NCI-H1694 (cell line): ENCODE measurements at regions not wholly inside any gene's neighbourhood (a gene's known extent, or its start where the extent isn't known, plus 50 kb on each side); places are given as distances from the start of the nearest gene placed in this dataset.
"Not testable (repeated sequence)": the region's sequence is repeated elsewhere in the genome, so short reads cannot be mapped to it uniquely, and the experiment has no call there.

Experiments
- DNase-seq: peaks from one replicate; lab custom pipeline; 2025; lab: John Stamatoyannopoulos, UW

DNA sequence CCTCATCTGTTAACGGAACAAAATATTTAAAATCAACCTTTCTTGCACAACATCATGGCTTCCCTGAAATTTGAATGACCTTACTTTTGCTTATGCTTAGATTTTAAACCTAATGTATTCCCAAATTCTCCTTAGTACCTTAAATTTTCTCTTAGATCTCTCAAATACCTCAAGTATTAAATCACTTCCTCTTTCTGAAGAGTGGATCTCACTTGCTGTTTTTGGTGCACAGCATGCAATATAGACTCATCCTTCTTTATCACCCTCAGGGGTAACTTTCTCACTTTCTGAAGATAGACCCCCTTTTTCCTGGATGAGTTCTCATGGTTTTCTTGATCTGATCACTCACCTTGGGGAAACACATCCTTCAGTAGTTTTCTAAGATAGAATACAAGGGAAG lies 871.7 kb downstream of the DACH1 start:
- DNase-seq, result no peak

DNA sequence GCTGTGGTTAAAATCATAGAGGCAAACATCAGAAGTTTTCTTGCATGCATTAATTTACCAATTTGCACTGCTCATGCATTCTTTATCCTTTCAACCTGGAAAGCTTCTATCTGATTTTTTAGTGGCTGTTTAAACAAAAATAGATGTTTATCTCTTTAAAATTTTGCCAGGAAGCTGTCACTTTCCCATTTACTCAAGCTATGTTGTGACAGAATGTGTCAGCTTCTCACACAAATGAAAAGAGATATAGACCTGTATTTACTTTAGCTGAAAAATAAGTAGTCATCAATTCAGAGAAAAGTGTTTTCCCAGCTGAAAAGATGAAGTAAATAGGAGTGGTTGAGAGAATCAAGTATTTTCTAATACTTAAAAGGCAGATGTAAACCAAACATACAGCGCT lies 872.8 kb downstream of the DACH1 start:
- DNase-seq, result no peak

DNA sequence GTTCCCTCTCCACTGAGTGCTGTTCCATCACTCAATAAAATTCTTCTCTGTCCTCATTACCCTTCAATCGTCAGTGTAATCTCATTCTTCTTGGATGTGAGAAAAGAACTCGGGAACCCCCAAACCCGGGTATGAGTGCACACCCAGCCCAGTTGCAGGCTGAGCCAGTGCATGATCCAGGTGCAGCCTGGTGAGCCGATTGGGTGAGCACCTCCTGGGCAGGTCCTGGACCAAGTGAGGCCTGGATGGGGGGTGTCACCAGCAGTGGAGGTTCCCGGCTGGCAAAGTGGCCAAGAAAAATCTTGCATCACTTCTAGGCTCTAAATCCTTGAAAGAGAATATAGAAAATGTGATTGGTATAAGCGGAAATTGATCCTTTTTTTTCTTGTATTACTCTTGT lies 878.8 kb upstream of the KLHL1 start:
- DNase-seq, result no peak

DNA sequence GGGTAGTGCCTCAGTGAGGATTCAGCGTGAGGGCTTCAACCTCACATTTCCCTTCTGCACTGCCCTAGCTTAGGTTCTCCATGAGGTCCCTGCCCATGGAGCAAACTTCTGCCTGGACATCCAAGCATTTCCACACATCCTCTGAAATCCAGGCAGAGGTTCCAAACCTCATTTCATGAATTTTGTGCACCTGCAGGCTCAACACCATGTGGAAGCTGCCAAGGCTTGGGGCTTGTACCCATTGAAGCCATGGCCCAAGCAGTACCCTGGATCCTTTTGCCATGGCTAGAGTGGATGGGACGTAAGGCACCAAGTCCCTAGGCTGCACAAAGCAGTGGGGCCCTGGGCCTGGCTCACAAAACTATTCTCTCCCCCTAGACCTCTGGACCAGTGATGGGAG lies 877.1 kb upstream of the KLHL1 start:
- no peak for DNase-seq

DNA sequence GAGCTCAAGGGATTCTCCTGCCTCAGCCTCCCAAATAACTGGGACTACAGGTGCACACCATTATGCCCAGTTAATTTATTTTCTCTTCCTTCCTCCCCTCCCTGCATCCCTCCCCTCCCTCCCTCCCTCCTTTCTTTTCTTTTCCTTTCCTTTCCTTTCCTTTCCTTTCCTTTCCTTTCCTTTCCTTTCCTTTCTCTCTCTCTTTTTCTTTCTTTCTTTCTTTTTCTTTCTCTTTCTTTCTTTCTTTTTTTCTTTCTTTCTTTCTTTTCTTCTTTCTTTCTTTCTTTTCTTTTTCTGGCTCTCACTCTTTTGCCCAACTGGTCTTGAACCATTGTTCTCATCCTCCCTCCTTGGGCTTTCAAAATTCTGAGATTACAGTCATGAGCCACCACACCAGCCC lies 873.0 kb upstream of the KLHL1 start:
- DNase-seq, result not testable (repeated sequence)

DNA sequence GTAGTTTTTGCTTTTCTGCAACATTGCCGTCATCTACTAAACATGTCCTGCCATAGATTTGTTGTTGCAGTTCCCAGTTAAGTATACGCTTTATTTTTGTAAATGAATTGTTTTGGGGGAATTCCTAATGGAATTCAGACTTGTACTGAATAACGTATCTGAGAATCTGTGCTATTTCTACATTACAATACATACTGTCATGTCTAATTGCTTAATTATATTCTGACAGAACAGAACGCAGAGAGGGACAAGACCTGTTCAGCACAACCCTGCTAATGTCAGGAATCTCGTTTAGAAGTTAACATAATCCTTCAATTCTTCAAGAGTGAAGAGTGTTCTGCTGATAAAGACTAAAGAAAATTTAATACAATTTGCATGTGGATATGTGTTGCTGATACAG lies 861.1 kb upstream of the KLHL1 start:
- DNase-seq, result no peak

DNA sequence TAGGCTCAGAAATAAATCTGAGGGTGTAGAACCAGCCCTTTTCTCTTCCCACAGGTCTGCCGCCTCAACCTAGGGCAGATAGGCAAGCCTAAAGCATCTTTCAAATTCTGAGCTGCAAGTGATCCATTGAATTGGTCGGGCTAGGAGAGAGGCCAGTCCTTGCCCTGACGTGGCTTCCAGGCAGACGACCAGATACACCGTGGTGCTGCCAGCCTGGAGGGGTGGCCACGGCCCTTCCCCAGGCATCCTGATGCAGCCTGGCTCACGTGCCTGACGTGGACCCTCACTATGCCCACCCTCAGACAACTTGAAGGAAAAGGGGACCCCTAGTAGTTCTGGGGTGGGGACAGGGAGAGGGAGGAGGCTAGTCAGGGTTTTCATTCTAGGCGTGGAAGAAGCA lies 859.3 kb upstream of the KLHL1 start:
- no peak for DNase-seq

DNA sequence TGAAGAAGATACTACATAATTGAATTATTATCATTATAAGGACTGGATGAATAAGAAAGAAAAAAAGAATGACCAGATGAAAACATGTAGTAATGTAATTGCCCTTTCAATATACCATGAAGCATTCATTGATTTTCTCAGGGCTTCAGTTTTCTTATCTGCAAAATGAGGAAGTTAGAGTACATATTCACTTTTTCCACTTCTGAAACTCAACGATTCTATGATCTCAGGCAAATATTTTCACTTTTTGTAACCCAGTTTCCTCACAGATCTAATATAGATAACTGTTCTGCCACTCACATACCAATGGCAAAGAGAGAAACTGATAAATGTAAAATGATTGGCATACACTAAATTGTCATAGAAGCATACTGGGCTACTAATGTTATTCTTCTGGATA lies 856.6 kb upstream of the KLHL1 start:
- no peak for DNase-seq

DNA sequence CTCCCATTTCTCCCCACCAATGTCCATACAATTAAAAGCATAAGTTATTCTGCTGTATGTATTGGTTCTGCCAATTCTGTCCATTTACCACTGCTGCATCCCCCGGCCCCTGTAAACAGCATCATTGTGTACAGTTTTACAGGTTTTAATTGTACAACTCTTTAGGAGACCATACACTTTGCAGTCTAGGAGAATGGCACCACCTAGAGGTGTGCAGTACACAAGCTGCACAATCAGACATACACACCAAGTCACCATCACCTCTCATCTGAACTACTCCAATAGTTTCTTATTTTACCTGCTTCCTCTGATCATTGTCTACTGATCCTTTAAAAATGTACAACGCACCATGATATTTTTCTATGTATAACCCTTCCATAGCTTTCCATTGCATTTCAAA lies 855.9 kb upstream of the KLHL1 start:
- DNase-seq, result no peak

DNA sequence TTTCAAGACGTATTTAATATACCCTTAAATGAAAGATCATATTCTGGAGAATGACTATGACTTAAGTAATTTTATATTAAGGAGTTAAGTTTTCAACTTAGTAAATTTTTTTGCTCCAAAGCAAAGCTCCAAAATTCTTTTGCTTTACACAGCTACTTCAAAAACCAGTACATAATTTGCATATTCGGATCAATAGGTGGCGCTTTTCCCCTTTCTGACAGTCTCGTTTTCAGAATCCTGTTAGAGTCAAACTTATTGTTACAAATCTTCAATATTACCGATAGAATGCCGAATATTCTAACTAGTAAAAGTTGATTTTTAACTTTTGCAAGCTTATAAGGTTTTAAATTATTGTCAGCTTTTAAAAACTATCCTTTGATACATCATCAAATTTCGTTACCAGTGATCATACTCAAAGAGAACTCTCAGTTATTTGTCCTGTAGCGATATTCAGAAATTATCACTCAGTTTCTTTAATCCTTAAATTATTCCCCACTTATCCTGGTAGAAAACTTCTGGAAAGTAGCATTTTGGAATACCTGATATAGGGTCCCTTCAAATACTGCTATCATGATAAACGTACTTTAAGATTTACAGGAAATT lies 852.7 kb upstream of the KLHL1 start:
- no peak for DNase-seq

DNA sequence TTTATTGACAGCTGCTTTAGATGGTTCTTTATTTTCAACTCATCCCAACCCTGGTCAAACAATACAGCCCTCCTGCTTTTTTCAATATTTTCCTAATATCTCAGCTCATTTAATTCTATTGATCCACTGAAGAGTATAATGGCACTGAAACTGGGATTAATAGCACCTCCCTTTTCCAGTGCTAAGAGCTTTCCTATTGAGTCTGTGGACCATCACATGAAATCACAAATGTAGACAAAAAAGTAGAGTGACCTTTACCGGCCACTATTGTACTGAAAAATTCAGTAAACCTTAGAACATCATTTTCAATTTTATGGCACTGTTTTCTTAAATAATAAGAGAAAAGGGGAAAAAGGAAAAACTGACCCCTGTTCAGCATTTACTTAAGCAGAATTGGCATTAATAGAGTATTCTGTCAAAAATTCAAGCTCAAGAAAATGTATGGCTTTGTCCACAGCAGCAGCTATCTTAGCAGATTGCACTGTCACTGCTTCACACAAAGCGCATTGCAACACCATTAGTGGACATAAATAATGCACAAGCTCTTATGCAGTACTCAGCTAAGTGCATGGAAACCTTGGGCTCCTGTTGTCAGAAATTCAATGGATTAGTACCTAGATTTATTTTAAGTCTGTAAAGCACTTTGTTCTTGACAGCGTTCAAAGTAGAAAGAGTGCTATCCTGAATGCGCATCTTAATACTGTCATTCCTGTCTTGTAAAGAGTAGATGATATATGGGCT lies 851.0 kb upstream of the KLHL1 start:
- no peak for DNase-seq

DNA sequence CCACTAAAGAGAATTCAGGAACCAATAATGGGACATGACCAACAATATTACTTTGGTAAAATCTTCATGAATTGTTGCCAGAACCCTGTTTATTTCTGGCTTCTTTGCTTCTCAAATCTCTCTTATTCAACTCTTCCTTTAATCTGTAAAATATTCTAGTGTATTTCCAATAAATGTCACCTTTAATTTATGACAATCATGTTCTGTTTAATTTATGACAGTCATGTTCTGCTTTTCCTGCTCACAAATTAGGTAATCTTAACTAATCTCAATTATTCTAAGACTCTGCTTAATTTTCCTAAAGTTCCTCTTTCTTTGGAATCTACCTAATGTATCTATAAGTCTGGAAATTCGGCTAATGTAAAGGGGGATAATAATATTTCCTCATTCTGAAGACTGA lies 847.6 kb upstream of the KLHL1 start:
- no peak for DNase-seq

DNA sequence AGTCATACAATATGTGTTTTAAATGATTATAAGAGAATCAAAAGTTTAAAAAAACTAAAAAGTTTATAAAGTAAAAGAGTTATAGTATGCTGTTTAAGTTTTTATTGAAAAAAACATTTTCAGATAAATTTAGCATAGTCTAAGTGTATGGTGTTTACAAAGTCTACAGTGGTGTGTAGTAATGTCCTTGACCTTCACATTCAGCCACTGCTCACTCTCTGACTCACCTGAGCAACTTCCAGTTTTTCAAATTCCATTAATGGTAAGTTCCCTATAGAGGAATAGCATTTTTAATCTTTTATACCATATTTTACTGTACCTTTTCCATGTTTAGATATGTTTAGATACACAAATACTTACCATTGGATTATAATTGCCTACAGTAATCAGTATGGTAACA lies 842.4 kb upstream of the KLHL1 start:
- DNase-seq, result no peak

DNA sequence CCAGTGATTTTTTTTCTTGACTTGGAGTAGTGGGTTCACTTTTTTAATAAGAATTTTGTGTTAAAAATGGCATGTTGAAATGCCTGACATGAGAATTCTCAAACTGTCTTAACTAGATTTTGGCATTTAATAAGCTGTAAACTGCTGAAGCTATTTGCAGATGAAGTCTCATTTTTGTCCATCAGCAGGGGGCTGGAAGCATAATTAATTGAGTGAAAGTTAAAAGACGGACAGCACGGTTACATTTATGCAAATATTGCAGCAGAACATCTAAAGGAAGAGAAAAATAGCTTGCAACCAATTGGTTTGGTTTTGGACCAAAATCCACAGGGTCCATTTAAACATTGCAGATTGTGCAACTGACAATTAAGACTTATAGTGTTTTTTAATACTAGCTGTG lies 837.3 kb upstream of the KLHL1 start:
- peak; percentile 6 for DNase-seq

DNA sequence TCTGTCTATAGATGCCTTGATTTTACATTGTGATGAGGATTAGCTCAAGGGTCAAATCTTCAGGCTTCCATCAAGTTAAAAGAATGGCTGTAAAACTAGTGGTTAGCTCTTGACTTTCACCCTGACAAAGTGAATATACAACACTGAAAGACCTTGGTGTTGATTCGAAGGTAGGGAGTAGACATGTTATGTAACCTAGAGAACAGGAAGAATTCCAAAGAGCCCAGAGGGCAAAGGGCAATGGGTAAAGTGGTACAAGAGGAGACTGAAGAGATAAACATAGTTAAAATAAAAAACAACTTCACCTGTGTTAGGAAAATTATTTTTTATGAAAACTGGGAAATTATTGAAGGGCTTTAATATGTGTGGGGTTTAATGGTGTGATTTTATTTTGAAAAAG lies 833.2 kb upstream of the KLHL1 start:
- no peak for DNase-seq

DNA sequence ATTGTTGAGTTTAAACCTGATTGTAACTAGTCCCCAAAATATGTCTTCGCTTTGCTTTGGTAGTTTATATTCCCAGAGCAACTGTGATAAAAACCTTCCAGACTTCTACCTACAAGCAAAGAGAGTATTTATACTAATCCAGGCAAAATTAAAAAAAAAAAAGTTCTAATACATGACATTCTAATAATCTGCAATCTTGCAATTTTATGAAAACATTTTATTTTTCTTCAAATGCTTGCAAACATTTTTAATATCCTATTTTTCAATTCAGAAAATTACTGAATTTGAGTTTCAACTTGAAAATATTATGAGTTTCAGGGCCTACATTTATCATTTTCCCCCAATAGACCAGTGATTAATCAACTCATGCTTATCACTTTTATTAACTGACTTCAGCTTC lies 830.2 kb upstream of the KLHL1 start:
- DNase-seq, result no peak

DNA sequence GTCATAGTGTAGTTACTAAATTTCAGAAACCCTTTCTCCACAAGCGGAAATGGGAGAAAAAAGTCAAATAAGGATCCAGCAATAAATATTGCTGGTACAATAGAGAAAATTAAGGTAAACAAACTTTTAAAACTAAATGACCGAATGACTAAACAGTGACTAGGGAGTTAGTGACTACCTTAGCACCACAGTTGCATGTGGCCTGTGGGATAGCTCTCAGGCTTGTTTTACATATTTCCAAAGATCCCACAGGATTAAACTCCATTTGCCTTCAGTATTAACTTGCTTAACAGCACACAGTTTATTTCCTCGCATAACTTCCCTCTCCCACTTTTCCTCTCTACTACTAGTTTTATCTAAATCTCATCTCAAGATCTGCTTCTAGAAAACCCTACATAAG lies 824.3 kb upstream of the KLHL1 start:
- no peak for DNase-seq

DNA sequence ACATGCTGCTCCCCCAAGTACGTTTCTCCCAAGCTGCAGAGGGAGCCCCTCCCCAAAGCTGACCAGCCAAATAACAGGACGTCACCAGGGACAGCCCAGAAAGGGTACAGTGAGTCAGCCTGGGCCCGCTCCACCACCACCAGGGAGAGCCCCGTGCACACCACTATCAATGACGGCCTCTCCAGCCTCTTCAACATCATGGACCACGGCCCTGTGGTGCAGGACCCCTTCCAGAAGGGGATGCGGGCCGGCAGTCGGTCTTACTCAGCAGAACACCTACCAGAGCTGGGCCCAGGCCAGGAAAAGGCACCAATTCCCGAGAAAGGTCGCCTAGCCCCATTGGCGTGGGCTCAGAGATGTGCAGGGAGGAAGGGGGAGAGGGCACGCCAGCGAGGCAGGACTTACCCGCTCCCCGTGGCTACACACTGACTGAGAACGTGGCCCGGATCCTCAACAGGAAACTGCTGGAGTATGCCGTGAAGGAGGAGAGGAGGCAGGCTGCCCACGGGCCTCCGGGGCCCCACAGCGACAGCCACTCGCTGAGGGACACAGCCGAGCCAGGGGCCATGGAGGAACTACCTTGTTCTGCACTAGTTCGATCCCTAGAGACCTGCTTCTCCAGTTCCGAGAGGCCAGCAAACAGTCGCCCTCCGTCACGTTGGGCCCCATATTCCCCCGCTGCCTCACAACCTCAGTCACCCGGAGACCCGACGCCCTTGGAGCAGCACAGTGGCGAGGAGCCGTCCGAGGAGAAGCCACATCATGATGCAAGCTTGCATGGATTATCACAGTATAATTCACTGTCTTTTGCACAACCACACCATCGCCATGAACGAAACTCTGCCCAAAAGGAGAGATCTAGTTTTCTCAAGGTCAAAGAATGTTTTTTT lies 815.9 kb upstream of the KLHL1 start:
- DNase-seq, result no peak

DNA sequence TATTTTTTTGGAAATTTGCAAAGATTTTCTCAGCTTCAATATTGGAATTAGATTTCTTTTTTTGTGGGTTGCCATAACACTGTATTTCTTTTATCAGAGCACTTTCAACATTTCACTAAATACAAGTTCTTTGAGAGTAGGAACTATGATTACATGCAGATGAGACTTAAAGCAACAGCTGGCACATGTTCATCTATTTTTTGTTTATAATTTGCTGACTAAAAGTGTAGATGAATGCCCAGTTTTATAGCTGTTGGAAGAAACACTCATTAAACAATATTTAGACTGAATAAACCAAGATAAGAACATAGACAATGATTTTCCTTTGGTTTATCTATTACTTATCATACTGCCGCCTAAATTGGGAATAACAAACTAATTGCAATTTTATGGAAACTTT lies 803.0 kb upstream of the KLHL1 start:
- no peak for DNase-seq

DNA sequence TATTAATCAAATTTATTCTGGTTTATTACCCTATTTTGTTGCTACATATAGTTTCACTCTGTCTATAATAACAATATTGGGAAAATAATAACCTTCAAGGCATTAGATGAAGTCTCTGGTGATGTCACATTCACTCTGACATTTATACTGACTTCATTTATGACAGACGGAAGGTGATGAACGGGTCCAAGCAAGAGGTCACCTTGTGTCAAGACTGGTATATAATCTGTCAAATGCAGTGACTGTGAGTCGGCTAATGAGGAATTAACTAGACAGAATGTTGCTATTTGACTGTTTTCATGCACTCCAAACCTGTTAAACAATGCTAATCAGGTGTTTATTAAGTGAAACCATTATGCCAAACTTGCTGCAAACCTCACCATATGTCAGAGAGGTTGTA lies 800.5 kb upstream of the KLHL1 start:
- DNase-seq, result no peak

DNA sequence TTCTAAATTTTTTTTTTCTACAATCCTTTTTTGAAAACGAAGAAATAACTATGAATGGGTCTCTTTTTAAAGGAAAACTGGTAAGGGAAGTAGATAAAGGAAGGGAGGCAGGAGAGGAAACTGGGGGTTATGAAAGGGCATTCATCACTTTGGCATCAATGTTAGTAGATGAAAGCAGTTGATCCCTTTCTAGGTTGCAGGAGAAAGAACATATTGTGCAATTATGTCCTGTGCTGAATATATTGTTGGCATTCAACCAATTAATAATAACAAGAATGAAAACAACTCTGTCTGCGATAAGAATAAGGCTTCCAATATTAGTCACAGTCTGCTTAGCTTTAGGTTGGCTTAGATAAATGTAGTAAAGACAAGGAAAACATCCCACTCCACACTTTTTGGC lies 796.8 kb upstream of the KLHL1 start:
- DNase-seq, result no peak

DNA sequence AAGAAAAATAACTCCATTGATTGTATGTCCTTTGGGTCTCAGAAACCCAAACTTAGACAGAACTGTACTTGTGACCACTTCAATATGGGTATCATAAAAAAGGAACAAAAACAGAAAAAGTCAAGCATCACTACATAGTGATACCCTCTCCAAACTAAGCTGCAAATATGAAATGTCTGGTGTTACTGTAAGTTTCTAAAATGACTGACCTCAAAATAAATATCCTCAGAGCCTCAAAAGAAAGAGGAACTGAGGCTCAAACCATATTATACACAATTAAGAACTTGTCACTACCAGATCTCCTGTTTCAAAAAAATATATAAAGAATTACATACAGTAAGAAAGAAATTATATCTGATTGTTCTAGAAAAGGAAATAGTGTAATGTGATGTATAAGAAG lies 787.9 kb upstream of the KLHL1 start:
- no peak for DNase-seq

DNA sequence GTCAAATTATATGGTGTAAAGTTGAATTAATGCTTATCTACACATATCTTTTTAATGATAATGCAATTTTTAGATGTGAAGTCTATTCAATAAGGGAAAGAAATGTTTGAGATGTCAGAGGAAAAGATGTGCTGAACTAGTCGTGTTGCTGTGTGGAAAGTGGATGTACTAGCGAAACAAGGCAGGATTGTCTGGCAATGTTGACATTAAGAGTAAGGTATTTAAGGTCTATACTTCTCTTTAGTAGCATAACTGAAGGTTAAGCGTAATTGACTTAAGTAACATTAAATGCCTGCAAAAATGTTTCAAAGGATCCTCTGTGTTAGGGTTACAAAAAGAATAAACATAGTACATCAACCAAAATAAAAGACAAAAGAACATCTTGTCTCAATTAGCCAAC lies 787.3 kb upstream of the KLHL1 start:
- DNase-seq, result no peak
